RPMI7951 (cell line): ENCODE measurements at regions not wholly inside any gene's neighbourhood (a gene's known extent, or its start where the extent isn't known, plus 50 kb on each side); places are given as distances from the start of the nearest gene placed in this dataset.
A peak's percentile ranks its signal among the peaks of the same experiment; 100 is the strongest.

Experiments
- DNase-seq: peaks from one replicate; pipeline ENCODE4 v3.0.0-alpha.2; 2012; ENCODE audit warnings: low read depth

GRCh38 chr5:133829786-133830185, 138.6 kb downstream of the C5orf15 start:
- DNase-seq, result no peak

- no peak for DNase-seq
Measured at GRCh38 chr5:133828722-133829121, 139.7 kb downstream of the C5orf15 start.

- DNase-seq, result no peak
Measured at GRCh38 chr5:133827830-133828229, 140.6 kb downstream of the C5orf15 start.

GRCh38 chr5:133827011-133827410, 141.4 kb downstream of the C5orf15 start:
- no peak for DNase-seq

GRCh38 chr5:133825631-133826289, 142.7 kb downstream of the C5orf15 start:
- DNase-seq, result no peak

- DNase-seq, result no peak
Measured at GRCh38 chr5:133824661-133825254, 143.7 kb downstream of the C5orf15 start.

- no peak for DNase-seq
Measured at GRCh38 chr5:133821889-133822288, 146.5 kb downstream of the C5orf15 start.

- no peak for DNase-seq
Measured at GRCh38 chr5:133821311-133821741, 147.1 kb downstream of the C5orf15 start.

GRCh38 chr5:133820507-133820906, 147.9 kb downstream of the C5orf15 start:
- no peak for DNase-seq

- no peak for DNase-seq
Measured at GRCh38 chr5:133819977-133820471, 148.4 kb downstream of the C5orf15 start.

- DNase-seq, result no peak
Measured at GRCh38 chr5:133818869-133819600, 149.4 kb downstream of the C5orf15 start.

- peak; percentile 57 for DNase-seq
Measured at GRCh38 chr5:133818031-133818431, 150.4 kb downstream of the C5orf15 start.

- no peak for DNase-seq
Measured at GRCh38 chr5:133817456-133817855, 151.0 kb downstream of the C5orf15 start.

- DNase-seq, result no peak
Measured at GRCh38 chr5:133816791-133817190, 151.6 kb downstream of the C5orf15 start.

- DNase-seq, result peak; percentile 56
Measured at GRCh38 chr5:133814152-133814551, 154.3 kb downstream of the C5orf15 start.

- no peak for DNase-seq
Measured at GRCh38 chr5:133811168-133811567, 157.3 kb downstream of the C5orf15 start.

GRCh38 chr5:133809801-133810200, 158.6 kb downstream of the C5orf15 start:
- no peak for DNase-seq

- no peak for DNase-seq
Measured at GRCh38 chr5:133807348-133807747, 161.1 kb downstream of the C5orf15 start.

GRCh38 chr5:133806847-133807246, 161.6 kb downstream of the C5orf15 start:
- DNase-seq, result no peak

GRCh38 chr5:133801955-133802751, 166.3 kb downstream of the C5orf15 start:
- peak; percentile 42 for DNase-seq

- no peak for DNase-seq
Measured at GRCh38 chr5:133801431-133801830, 167.0 kb downstream of the C5orf15 start.
